Neural cell (in vitro differentiated cells): ENCODE measurements at regions not wholly inside any gene's neighbourhood (a gene's known extent, or its start where the extent isn't known, plus 50 kb on each side); places are given as distances from the start of the nearest gene placed in this dataset.

Experiments used
- CTCF ChIP-seq: fragments of 450-650 bp; IDR thresholded peaks from 2 replicates; pipeline ENCODE4 v1.5.1; 2014; ENCODE audit warnings: antibody characterized with exemption, mild to moderate bottlenecking, moderate library complexity; ENCODE audit not compliant: poor library complexity, severe bottlenecking
- EP300 ChIP-seq: fragments of 450-650 bp; conservative IDR thresholded peaks from 2 replicates; pipeline ENCODE4 v1.6.1; 2014; ENCODE audit warnings: antibody characterized with exemption, mild to moderate bottlenecking, moderate library complexity; ENCODE audit not compliant: poor library complexity, severe bottlenecking
- POLR2AphosphoS5 ChIP-seq: IDR thresholded peaks from 2 replicates; pipeline ENCODE4 v1.6.1; 2012

GRCh38 chr7:142345811-142346210 is 88.0 kb upstream of the PRSS58 start:
- TF ChIP-seq POLR2AphosphoS5 (no peak), CTCF (no peak), EP300 (no peak)
